Panc1 (cell line): ENCODE measurements at regions not wholly inside any gene's neighbourhood (a gene's known extent, or its start where the extent isn't known, plus 50 kb on each side); places are given as distances from the start of the nearest gene placed in this dataset.

Experiments
- CTCF ChIP-seq: fragments of 450-650 bp; IDR thresholded peaks from 2 replicates; pipeline ENCODE4 v1.5.1; 2017; ENCODE audit warnings: mild to moderate bottlenecking
- POLR2AphosphoS5 ChIP-seq: IDR thresholded peaks from 2 replicates; pipeline ENCODE4 v1.6.1; 2012; ENCODE audit warnings: mild to moderate bottlenecking, low read depth, low read length, moderate library complexity
- REST ChIP-seq, 2 experiments: IDR thresholded peaks; 2 replicates each; pipeline ENCODE4 v1.6.1; 2011 to 2012; ENCODE audit warnings: low read depth in 2 of 2, control low read depth in 1 of 2, low read length in 1 of 2, mild to moderate bottlenecking in 1 of 2, moderate library complexity in 1 of 2; ENCODE audit not compliant: insufficient read depth in 1 of 2
- SIN3A ChIP-seq: IDR thresholded peaks from 2 replicates; pipeline ENCODE4 v1.6.1; 2012; ENCODE audit warnings: low read depth, mild to moderate bottlenecking, low read length, moderate library complexity, borderline replicate concordance; ENCODE audit not compliant: insufficient read depth
- TCF7L2 ChIP-seq: IDR thresholded peaks from 2 replicates; pipeline ENCODE4 v1.6.1; 2011; ENCODE audit warnings: mild to moderate bottlenecking, low read depth, low read length, inconsistent platforms

- TF ChIP-seq CTCF (no peak), POLR2AphosphoS5 (no peak), REST (IDR thresholded peaks at IDR 0.05; ENCODE audit: insufficient read depth in 1 of 2, low read depth in 2 of 2, low read length in 1 of 2) (no peak), SIN3A (no peak), TCF7L2 (no peak)
Measured at GRCh38 chr10:64054392-64054791, 533.2 kb downstream of the REEP3 start.
